OCI-LY3 (cell line): ENCODE measurements at regions not wholly inside any gene's neighbourhood (a gene's known extent, or its start where the extent isn't known, plus 50 kb on each side); places are given as distances from the start of the nearest gene placed in this dataset.

Experiments used
- EZH2phosphoT487 ChIP-seq: fragments of 200-600 bp; shearing (Covaris generic); IDR thresholded peaks from 2 replicates; pipeline ENCODE4 v1.6.1; 2018; ENCODE audit warnings: antibody characterized with exemption, mixed run types, low read depth
- TF ChIP-seq, protein P1 (sequence below): fragments of 200-600, 300-600 bp; sonication (generic); IDR thresholded peaks from 2 replicates; pipeline ENCODE4 v1.5.1; 2014; ENCODE audit warnings: antibody characterized with exemption, low read length, low read depth

DNA sequence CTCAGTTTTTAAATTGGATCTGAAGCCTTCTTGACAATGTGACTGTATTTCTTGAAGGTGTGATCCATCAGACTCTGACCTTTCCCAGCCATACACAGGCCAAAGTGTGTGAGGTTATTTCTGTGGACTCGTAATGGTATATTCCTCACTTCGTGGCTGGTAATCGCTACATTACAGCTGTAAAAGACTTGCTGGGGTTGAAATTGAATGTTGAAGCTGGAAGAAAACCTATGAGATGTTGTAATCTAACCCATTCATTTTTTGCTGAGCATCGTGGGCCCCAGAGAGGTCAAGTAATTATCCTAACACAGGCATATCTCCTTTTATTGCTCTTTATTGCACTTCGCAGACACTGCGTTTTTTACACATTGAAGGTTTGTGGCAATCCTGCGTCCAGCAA is 405.6 kb upstream of the ZP4 start:
- TF ChIP-seq, protein P1, sequence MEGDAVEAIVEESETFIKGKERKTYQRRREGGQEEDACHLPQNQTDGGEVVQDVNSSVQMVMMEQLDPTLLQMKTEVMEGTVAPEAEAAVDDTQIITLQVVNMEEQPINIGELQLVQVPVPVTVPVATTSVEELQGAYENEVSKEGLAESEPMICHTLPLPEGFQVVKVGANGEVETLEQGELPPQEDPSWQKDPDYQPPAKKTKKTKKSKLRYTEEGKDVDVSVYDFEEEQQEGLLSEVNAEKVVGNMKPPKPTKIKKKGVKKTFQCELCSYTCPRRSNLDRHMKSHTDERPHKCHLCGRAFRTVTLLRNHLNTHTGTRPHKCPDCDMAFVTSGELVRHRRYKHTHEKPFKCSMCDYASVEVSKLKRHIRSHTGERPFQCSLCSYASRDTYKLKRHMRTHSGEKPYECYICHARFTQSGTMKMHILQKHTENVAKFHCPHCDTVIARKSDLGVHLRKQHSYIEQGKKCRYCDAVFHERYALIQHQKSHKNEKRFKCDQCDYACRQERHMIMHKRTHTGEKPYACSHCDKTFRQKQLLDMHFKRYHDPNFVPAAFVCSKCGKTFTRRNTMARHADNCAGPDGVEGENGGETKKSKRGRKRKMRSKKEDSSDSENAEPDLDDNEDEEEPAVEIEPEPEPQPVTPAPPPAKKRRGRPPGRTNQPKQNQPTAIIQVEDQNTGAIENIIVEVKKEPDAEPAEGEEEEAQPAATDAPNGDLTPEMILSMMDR, result no peak
- TF ChIP-seq EZH2phosphoT487, result no peak
